Colonic mucosa (tissue), 4 donors: ENCODE measurements at regions not wholly inside any gene's neighbourhood (a gene's known extent, or its start where the extent isn't known, plus 50 kb on each side); places are given as distances from the start of the nearest gene placed in this dataset.

Experiments used
- DNase-seq: peaks from one replicate; pipeline ENCODE4 v3.0.0-alpha.2; 2020
- H3K27ac ChIP-seq: fragments of 200-600 bp; one replicate; pipeline ENCODE4 v1.8.0; 2021
- H3K27me3 ChIP-seq: fragments of 200-600 bp; one replicate; pipeline ENCODE4 v1.8.0; 2021
- H3K36me3 ChIP-seq: fragments of 200-600 bp; one replicate; pipeline ENCODE4 v1.8.0; 2021
- H3K4me1 ChIP-seq: fragments of 200-600 bp; one replicate; pipeline ENCODE4 v1.8.0; 2021; ENCODE audit warnings: mild to moderate bottlenecking
- H3K4me3 ChIP-seq: fragments of 200-600 bp; one replicate; pipeline ENCODE4 v1.8.0; 2021
- H3K9ac ChIP-seq, 2 donors: one replicate each; pipeline ENCODE4 v1.7.0; 2013; ENCODE audit warnings: control low read depth in 2 of 2, low read depth in 2 of 2, low read length in 2 of 2
- H3K9me3 ChIP-seq: fragments of 200-600 bp; one replicate; pipeline ENCODE4 v1.8.0; 2021
- CTCF ChIP-seq: fragments of 200-600 bp; IDR thresholded peaks from one replicate; pipeline ENCODE4 v1.8.0; 2022; ENCODE audit warnings: antibody characterized with exemption, mild to moderate bottlenecking
- intact Hi-C: fragments of 100-400 bp; cut with DNase I; formaldehyde crosslinking; loops from one replicate; pipeline ENCODE4 v1.14.1; 2022
- donor health status: healthy.
- donor health status: DM: no; HTN: no; CAD: no.
- donor health status: DM: no; HTN: no; CAD: no.

GRCh38 chr2:223227338-223227737 lies 175.3 kb downstream of the KCNE4 start:
- no peak for DNase-seq
- Histone ChIP-seq H3K27me3 (no peaks in the 10 kb centered on the region), H3K9me3 (no peaks in the 10 kb centered on the region), H3K27ac (no peak overlapping the region), H3K4me3 (no peak overlapping the region), H3K9ac (no peak overlapping the region), H3K36me3 (no peaks in the 10 kb centered on the region), H3K4me1 (no peaks in the 10 kb centered on the region)
- intact Hi-C loops: no loop called here
- TF ChIP-seq CTCF: no peak

GRCh38 chr2:223228871-223229270 lies 176.9 kb downstream of the KCNE4 start:
- no peak for TF ChIP-seq CTCF
- DNase-seq: no peak
- H3K9me3 ChIP-seq: no peaks in the 10 kb centered on the region
- no peak overlapping the region for H3K27ac ChIP-seq
- H3K27me3 ChIP-seq: no peaks in the 10 kb centered on the region
- intact Hi-C loops: no loop called here
- H3K4me3 ChIP-seq: no peak overlapping the region
- no peaks in the 10 kb centered on the region for H3K4me1 ChIP-seq
- no peak overlapping the region for H3K9ac ChIP-seq
- H3K36me3 ChIP-seq: no peaks in the 10 kb centered on the region

GRCh38 chr2:223230352-223230751 lies 178.4 kb downstream of the KCNE4 start:
- intact Hi-C loops: no loop called here
- Histone ChIP-seq H3K36me3 (no peaks in the 10 kb centered on the region), H3K27ac (no peak overlapping the region), H3K4me1 (no peaks in the 10 kb centered on the region), H3K4me3 (no peak overlapping the region), H3K9ac (no peak overlapping the region), H3K27me3 (no peaks in the 10 kb centered on the region), H3K9me3 (no peaks in the 10 kb centered on the region)
- DNase-seq: no peak
- no peak for TF ChIP-seq CTCF

DNA sequence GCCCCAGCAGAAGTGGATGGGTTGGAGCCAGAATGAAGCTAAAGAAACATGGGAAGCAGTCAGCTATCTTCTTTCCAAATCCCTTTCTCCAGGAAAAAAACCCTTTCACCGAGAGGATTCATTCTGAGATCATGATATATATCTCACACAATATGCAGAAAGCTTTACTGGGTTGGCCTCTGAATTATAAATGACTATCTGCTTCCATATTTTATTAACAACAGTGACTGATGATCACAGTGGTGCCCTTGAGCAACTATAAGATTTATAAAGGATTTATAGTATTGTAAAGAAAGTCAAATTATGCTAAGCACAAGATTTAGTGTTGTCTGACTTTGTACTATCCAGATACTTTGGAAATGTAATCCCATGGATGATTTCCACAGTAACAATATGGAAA lies 180.3 kb downstream of the KCNE4 start:
- intact Hi-C loops: no loop called here
- H3K4me1 ChIP-seq: no peaks in the 10 kb centered on the region
- no peak overlapping the region for H3K4me3 ChIP-seq
- DNase-seq: no peak
- H3K9me3 ChIP-seq: no peaks in the 10 kb centered on the region
- TF ChIP-seq CTCF: no peak
- no peak overlapping the region for H3K27ac ChIP-seq
- no peaks in the 10 kb centered on the region for H3K27me3 ChIP-seq
- H3K36me3 ChIP-seq: no peaks in the 10 kb centered on the region
- no peak overlapping the region for H3K9ac ChIP-seq

GRCh38 chr2:223232896-223233295 lies 180.9 kb downstream of the KCNE4 start:
- Histone ChIP-seq H3K4me1 (no peaks in the 10 kb centered on the region), H3K9me3 (no peaks in the 10 kb centered on the region), H3K27me3 (no peaks in the 10 kb centered on the region), H3K9ac (no peak overlapping the region), H3K27ac (no peak overlapping the region), H3K4me3 (no peak overlapping the region), H3K36me3 (no peaks in the 10 kb centered on the region)
- intact Hi-C loops: no loop called here
- no peak for TF ChIP-seq CTCF
- no peak for DNase-seq

DNA sequence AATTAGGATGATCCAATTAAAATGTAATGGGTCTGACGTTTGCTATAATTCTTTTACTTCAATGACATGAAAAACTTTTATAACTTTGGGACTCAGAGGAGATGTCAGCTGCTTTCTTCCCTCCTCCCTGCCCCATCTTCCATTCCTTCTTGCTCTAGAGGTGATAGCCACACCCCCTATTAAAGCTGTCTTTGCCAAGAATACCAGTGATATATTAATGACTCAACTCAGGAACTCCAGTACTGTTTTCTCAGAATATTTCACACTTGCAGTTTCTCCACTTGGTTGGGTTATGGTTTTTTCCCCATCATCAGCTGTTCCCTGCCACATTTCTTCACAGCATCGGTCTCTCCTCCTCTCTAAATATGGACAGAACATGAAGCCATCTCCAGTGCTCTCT lies 184.0 kb downstream of the KCNE4 start:
- no peak for DNase-seq
- Histone ChIP-seq H3K4me1 (no peaks in the 10 kb centered on the region), H3K36me3 (no peaks in the 10 kb centered on the region), H3K4me3 (no peak overlapping the region), H3K9me3 (no peaks in the 10 kb centered on the region), H3K27ac (no peak overlapping the region), H3K9ac (no peak overlapping the region), H3K27me3 (no peaks in the 10 kb centered on the region)
- intact Hi-C loops: no loop called here
- no peak for TF ChIP-seq CTCF
